Fibroblast of lung (primary cell): ENCODE measurements at regions not wholly inside any gene's neighbourhood (a gene's known extent, or its start where the extent isn't known, plus 50 kb on each side); places are given as distances from the start of the nearest gene placed in this dataset.

Experiments used
- EZH2 ChIP-seq: IDR thresholded peaks from 2 replicates; pipeline ENCODE4 v1.5.1; 2012; ENCODE audit warnings: low read length, control low read depth, mild to moderate bottlenecking; ENCODE audit errors: missing control alignments
- TF ChIP-seq, protein P1 (sequence below), 2 donors: IDR thresholded peaks in 1 of 2; conservative IDR thresholded peaks in 1 of 2; 1 replicate in 1 of 2; 2 replicates in 1 of 2; pipeline ENCODE4 v1.5.1; 2011 to 2012; ENCODE audit warnings: low read length in 2 of 2, control low read depth in 1 of 2, inconsistent platforms in 1 of 2, low read depth in 1 of 2, mild to moderate bottlenecking in 1 of 2

DNA sequence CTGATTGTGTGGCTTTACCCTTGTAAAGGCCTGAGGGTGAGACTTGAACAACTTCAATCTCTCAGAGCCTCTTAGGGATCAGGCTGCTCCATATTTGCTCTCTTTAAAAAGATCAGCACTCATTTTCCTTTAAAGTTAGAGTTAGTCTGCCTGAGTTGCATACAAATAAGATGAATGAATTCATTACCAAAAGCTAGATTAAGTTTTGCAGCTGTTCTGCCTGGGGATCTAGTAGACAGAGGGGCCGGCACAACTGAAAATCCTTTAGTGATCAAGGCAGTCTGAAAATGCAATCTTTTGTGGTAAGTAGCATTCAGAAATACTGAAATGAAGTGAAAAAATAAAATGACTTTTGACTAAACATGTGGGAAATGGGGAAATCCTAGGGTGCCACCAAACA, 264.0 kb downstream of the MAN2A1 start:
- no peak for TF ChIP-seq EZH2
- TF ChIP-seq, protein P1, sequence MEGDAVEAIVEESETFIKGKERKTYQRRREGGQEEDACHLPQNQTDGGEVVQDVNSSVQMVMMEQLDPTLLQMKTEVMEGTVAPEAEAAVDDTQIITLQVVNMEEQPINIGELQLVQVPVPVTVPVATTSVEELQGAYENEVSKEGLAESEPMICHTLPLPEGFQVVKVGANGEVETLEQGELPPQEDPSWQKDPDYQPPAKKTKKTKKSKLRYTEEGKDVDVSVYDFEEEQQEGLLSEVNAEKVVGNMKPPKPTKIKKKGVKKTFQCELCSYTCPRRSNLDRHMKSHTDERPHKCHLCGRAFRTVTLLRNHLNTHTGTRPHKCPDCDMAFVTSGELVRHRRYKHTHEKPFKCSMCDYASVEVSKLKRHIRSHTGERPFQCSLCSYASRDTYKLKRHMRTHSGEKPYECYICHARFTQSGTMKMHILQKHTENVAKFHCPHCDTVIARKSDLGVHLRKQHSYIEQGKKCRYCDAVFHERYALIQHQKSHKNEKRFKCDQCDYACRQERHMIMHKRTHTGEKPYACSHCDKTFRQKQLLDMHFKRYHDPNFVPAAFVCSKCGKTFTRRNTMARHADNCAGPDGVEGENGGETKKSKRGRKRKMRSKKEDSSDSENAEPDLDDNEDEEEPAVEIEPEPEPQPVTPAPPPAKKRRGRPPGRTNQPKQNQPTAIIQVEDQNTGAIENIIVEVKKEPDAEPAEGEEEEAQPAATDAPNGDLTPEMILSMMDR (conservative IDR thresholded peaks at IDR 0.05 in 1 of 2, IDR thresholded peaks at IDR 0.05 in 1 of 2; ENCODE audit: low read depth in 1 of 2, low read length in 2 of 2): no peak
